Keratinocyte (primary cell): ENCODE measurements at regions not wholly inside any gene's neighbourhood (a gene's known extent, or its start where the extent isn't known, plus 50 kb on each side); places are given as distances from the start of the nearest gene placed in this dataset.

Source experiments
- DNase-seq: peaks from one replicate; pipeline ENCODE4 v3.0.0-alpha.2; 2011; ENCODE audit warnings: low read depth, missing footprints, low spot score
- FAIRE-seq: peaks from 2 replicates; lab custom pipeline; 2011; peaks lifted over from hg19 to GRCh38; lab: Jason Lieb, UNC
- H2AFZ ChIP-seq: 2 replicates; pipeline ENCODE4 v1.6.0; 2012; ENCODE audit warnings: low read length, control low read depth, inconsistent platforms; ENCODE audit not compliant: control insufficient read depth
- H3K27ac ChIP-seq: 2 replicates; pipeline ENCODE4 v1.5.1; 2011; ENCODE audit warnings: low read length; ENCODE audit not compliant: control insufficient read depth, insufficient read depth
- H3K27me3 ChIP-seq: 3 replicates; pipeline ENCODE4 v1.6.0; 2011; ENCODE audit warnings: low read length; ENCODE audit not compliant: control insufficient read depth, insufficient read depth; ENCODE audit errors: extremely low read depth
- H3K36me3 ChIP-seq, 2 experiments: 2 replicates in 1 of 2; 3 replicates in 1 of 2; pipeline ENCODE4 v1.5.1; 2011; ENCODE audit warnings: low read length in 2 of 2, mild to moderate bottlenecking in 1 of 2; ENCODE audit not compliant: control insufficient read depth in 2 of 2, insufficient read depth in 2 of 2; ENCODE audit errors: extremely low read depth in 1 of 2
- H3K4me1 ChIP-seq: 3 replicates; pipeline ENCODE4 v1.5.1; 2011; ENCODE audit warnings: low read length; ENCODE audit not compliant: control insufficient read depth, insufficient read depth; ENCODE audit errors: extremely low read depth
- H3K4me2 ChIP-seq: 3 replicates; pipeline ENCODE4 v1.6.0; 2011; ENCODE audit warnings: low read depth, low read length; ENCODE audit not compliant: control insufficient read depth, insufficient read depth; ENCODE audit errors: extremely low read depth
- H3K4me3 ChIP-seq, 3 experiments: fragments of 200-600 bp in 1 of 3; sonication (generic) in 1 of 3; 2 replicates in 2 of 3; 3 replicates in 1 of 3; pipeline ENCODE4 v1.5.1; 2011 to 2016; ENCODE audit warnings: low read length in 3 of 3, mild to moderate bottlenecking in 3 of 3, control low read depth in 2 of 3, inconsistent platforms in 1 of 3, low read depth in 1 of 3, mixed read lengths in 1 of 3, mixed run types in 1 of 3, moderate library complexity in 1 of 3; ENCODE audit not compliant: control insufficient read depth in 2 of 3, insufficient read depth in 2 of 3; ENCODE audit errors: extremely low read depth in 1 of 3
- H3K79me2 ChIP-seq: 2 replicates; pipeline ENCODE4 v1.6.0; 2012; ENCODE audit warnings: low read length; ENCODE audit not compliant: control insufficient read depth, insufficient read depth
- H3K9ac ChIP-seq: 3 replicates; pipeline ENCODE4 v1.6.0; 2011; ENCODE audit warnings: low read length; ENCODE audit not compliant: control insufficient read depth, insufficient read depth; ENCODE audit errors: extremely low read depth
- H3K9me1 ChIP-seq: 3 replicates; pipeline ENCODE4 v1.6.0; 2011; ENCODE audit warnings: low read length; ENCODE audit not compliant: control insufficient read depth, insufficient read depth; ENCODE audit errors: extremely low read depth
- H3K9me3 ChIP-seq: 2 replicates; pipeline ENCODE4 v1.5.1; 2012; ENCODE audit warnings: low read depth, low read length; ENCODE audit not compliant: control insufficient read depth
- H4K20me1 ChIP-seq: 3 replicates; pipeline ENCODE4 v1.6.0; 2011; ENCODE audit warnings: low read length; ENCODE audit not compliant: control insufficient read depth, insufficient read depth; ENCODE audit errors: extremely low read depth
- EZH2 ChIP-seq: IDR thresholded peaks from one replicate; pipeline ENCODE4 v1.6.1; 2012; ENCODE audit warnings: inconsistent platforms, mild to moderate bottlenecking, low read length, moderate library complexity
- dilution Hi-C: fragments of 300-500 bp; cut with MboI; formaldehyde crosslinking; loops from one replicate; pipeline ENCODE4 v1.7.0; 2020; ENCODE audit warnings: low sequenced_read_pairs; ENCODE audit not compliant: extremely low pct_ligation_motif_present
- TF ChIP-seq, protein P1 (sequence below), 3 experiments: IDR thresholded peaks in 1 of 3; conservative IDR thresholded peaks in 1 of 3; optimal IDR thresholded peaks in 1 of 3; 2 replicates in 2 of 3; 3 replicates in 1 of 3; pipeline versions ENCODE3 to v1.5.1; 2011; ENCODE audit warnings: low read length in 3 of 3, mild to moderate bottlenecking in 3 of 3, moderate library complexity in 2 of 3, control low read depth in 1 of 3, inconsistent platforms in 1 of 3; ENCODE audit not compliant: insufficient read depth in 2 of 3; ENCODE audit errors: extremely low read depth in 1 of 3

GRCh38 chr4:163610648-163611047 is 116.2 kb downstream of the TMA16 start:
- H4K20me1 ChIP-seq: no peaks in the 10 kb centered on the region
- no peaks in the 10 kb centered on the region for H3K79me2 ChIP-seq
- H3K4me3 ChIP-seq: no peak overlapping the region
- no peak overlapping the region for H3K27ac ChIP-seq
- H3K9me3 ChIP-seq: no peaks in the 10 kb centered on the region
- TF ChIP-seq, protein P1, sequence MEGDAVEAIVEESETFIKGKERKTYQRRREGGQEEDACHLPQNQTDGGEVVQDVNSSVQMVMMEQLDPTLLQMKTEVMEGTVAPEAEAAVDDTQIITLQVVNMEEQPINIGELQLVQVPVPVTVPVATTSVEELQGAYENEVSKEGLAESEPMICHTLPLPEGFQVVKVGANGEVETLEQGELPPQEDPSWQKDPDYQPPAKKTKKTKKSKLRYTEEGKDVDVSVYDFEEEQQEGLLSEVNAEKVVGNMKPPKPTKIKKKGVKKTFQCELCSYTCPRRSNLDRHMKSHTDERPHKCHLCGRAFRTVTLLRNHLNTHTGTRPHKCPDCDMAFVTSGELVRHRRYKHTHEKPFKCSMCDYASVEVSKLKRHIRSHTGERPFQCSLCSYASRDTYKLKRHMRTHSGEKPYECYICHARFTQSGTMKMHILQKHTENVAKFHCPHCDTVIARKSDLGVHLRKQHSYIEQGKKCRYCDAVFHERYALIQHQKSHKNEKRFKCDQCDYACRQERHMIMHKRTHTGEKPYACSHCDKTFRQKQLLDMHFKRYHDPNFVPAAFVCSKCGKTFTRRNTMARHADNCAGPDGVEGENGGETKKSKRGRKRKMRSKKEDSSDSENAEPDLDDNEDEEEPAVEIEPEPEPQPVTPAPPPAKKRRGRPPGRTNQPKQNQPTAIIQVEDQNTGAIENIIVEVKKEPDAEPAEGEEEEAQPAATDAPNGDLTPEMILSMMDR (optimal IDR thresholded peaks at IDR 0.05 in 1 of 3, IDR thresholded peaks at IDR 0.05 in 1 of 3, conservative IDR thresholded peaks at IDR 0.05 in 1 of 3; ENCODE audit: extremely low read depth in 1 of 3, insufficient read depth in 2 of 3, low read length in 3 of 3): no peak
- no peak for TF ChIP-seq EZH2
- H3K4me2 ChIP-seq: no peak overlapping the region
- no peaks in the 10 kb centered on the region for H3K4me1 ChIP-seq
- no peaks in the 10 kb centered on the region for H3K9me1 ChIP-seq
- dilution Hi-C loops: no loop called here
- DNase-seq (no peak), FAIRE-seq (no peak)
- no peak overlapping the region for H3K9ac ChIP-seq
- no peak overlapping the region for H2AFZ ChIP-seq
- H3K36me3 ChIP-seq: no peaks in the 10 kb centered on the region
- no peaks in the 10 kb centered on the region for H3K27me3 ChIP-seq

GRCh38 chr4:163611182-163611581 is 116.7 kb downstream of the TMA16 start:
- FAIRE-seq (no peak), DNase-seq (no peak)
- no peaks in the 10 kb centered on the region for H3K79me2 ChIP-seq
- no peak for TF ChIP-seq EZH2
- TF ChIP-seq, protein P1 (optimal IDR thresholded peaks at IDR 0.05 in 1 of 3, IDR thresholded peaks at IDR 0.05 in 1 of 3, conservative IDR thresholded peaks at IDR 0.05 in 1 of 3; ENCODE audit: extremely low read depth in 1 of 3, insufficient read depth in 2 of 3, low read length in 3 of 3): no peak
- H3K36me3 ChIP-seq: no peaks in the 10 kb centered on the region
- H3K9me1 ChIP-seq: no peaks in the 10 kb centered on the region
- H3K9me3 ChIP-seq: no peaks in the 10 kb centered on the region
- no peak overlapping the region for H3K4me3 ChIP-seq
- H3K9ac ChIP-seq: no peak overlapping the region
- no peak overlapping the region for H2AFZ ChIP-seq
- H3K4me2 ChIP-seq: no peak overlapping the region
- no peak overlapping the region for H3K27ac ChIP-seq
- dilution Hi-C loops: no loop called here
- no peaks in the 10 kb centered on the region for H3K4me1 ChIP-seq
- no peaks in the 10 kb centered on the region for H4K20me1 ChIP-seq
- H3K27me3 ChIP-seq: no peaks in the 10 kb centered on the region
